Neuronal stem cell (in vitro differentiated cells): ENCODE measurements at regions not wholly inside any gene's neighbourhood (a gene's known extent, or its start where the extent isn't known, plus 50 kb on each side); places are given as distances from the start of the nearest gene placed in this dataset.
"Not testable (repeated sequence)": the region's sequence is repeated elsewhere in the genome, so short reads cannot be mapped to it uniquely, and the experiment has no call there.

ENCODE experiments used
- DNase-seq: peaks from one replicate; pipeline ENCODE4 v3.0.0-alpha.2; 2013; ENCODE audit warnings: low spot score
- H2AFZ ChIP-seq: one replicate; pipeline ENCODE4 v1.6.1; 2013; ENCODE audit warnings: mild to moderate bottlenecking, low read length, inconsistent platforms
- H2AK5ac ChIP-seq: 2 replicates; pipeline ENCODE4 v1.6.1; 2013; ENCODE audit warnings: low read depth, mild to moderate bottlenecking, inconsistent platforms, low read length, moderate library complexity, mixed read lengths
- H2BK120ac ChIP-seq: 2 replicates; pipeline ENCODE4 v1.6.1; 2013; ENCODE audit warnings: low read depth, mild to moderate bottlenecking, inconsistent platforms, low read length, moderate library complexity, mixed read lengths
- H2BK12ac ChIP-seq: one replicate; pipeline ENCODE4 v1.6.1; 2013; ENCODE audit warnings: low read length, inconsistent platforms
- H2BK15ac ChIP-seq: 2 replicates; pipeline ENCODE4 v1.6.1; 2013; ENCODE audit warnings: mild to moderate bottlenecking, low read length, inconsistent platforms, mixed read lengths
- H2BK5ac ChIP-seq: one replicate; pipeline ENCODE4 v1.6.1; 2013; ENCODE audit warnings: inconsistent platforms, mild to moderate bottlenecking, low read length, moderate library complexity
- H3K14ac ChIP-seq: one replicate; pipeline ENCODE4 v1.6.1; 2013; ENCODE audit warnings: low read length, inconsistent platforms
- H3K18ac ChIP-seq: 2 replicates; pipeline ENCODE4 v1.6.1; 2013; ENCODE audit warnings: low read length, inconsistent platforms
- H3K23ac ChIP-seq: 2 replicates; pipeline ENCODE4 v1.6.1; 2013; ENCODE audit warnings: low read depth, mild to moderate bottlenecking, mixed read lengths, low read length, inconsistent platforms; ENCODE audit not compliant: poor library complexity
- H3K27ac ChIP-seq: replicated peaks from 3 replicates; pipeline ENCODE4 v1.5.1; 2013; ENCODE audit warnings: low read length, inconsistent platforms
- H3K27me3 ChIP-seq, 3 experiments: 2 replicates each; pipeline ENCODE4 v1.6.1; 2013; ENCODE audit warnings: low read length in 3 of 3, mild to moderate bottlenecking in 2 of 3, inconsistent platforms in 1 of 3, low read depth in 1 of 3, mixed read lengths in 1 of 3, moderate library complexity in 1 of 3; ENCODE audit not compliant: control insufficient read depth in 3 of 3, insufficient read depth in 3 of 3
- H3K36me3 ChIP-seq, 2 donors: replicated peaks in 1 of 2; 2 replicates each; pipeline ENCODE4 v1.6.1; 2013; ENCODE audit warnings: low read length in 2 of 2; ENCODE audit not compliant: control insufficient read depth in 2 of 2, insufficient read depth in 2 of 2
- H3K4ac ChIP-seq: 2 replicates; pipeline ENCODE4 v1.6.1; 2013; ENCODE audit warnings: inconsistent platforms, mild to moderate bottlenecking, low read length, moderate library complexity
- H3K4me1 ChIP-seq, 2 donors: 1 replicate in 1 of 2; 2 replicates in 1 of 2; pipeline ENCODE4 v1.6.1; 2013; ENCODE audit warnings: low read length in 2 of 2, low read depth in 1 of 2; ENCODE audit not compliant: control insufficient read depth in 2 of 2, insufficient read depth in 1 of 2
- H3K4me2 ChIP-seq: one replicate; pipeline ENCODE4 v1.6.1; 2013; ENCODE audit warnings: mild to moderate bottlenecking, low read length, inconsistent platforms; ENCODE audit not compliant: insufficient read depth, poor library complexity, severe bottlenecking
- H3K4me3 ChIP-seq, 2 donors: 2 replicates each; pipeline ENCODE4 v1.5.1; 2013; ENCODE audit warnings: low read length in 2 of 2, mild to moderate bottlenecking in 2 of 2, inconsistent platforms in 1 of 2, moderate library complexity in 1 of 2
- H3K79me1 ChIP-seq: one replicate; pipeline ENCODE4 v1.6.1; 2013; ENCODE audit warnings: low read depth, mild to moderate bottlenecking, inconsistent platforms, low read length, moderate library complexity
- H3K9ac ChIP-seq: one replicate; pipeline ENCODE4 v1.6.1; 2013; ENCODE audit warnings: mild to moderate bottlenecking, low read depth, low read length, inconsistent platforms; ENCODE audit not compliant: poor library complexity
- H3K9me3 ChIP-seq, 2 donors: replicated peaks in 1 of 2; 2 replicates each; pipeline versions ENCODE3 to v1.6.1; 2013; ENCODE audit warnings: low read length in 2 of 2, mild to moderate bottlenecking in 2 of 2, inconsistent platforms in 1 of 2, low read depth in 1 of 2, mixed read lengths in 1 of 2, moderate library complexity in 1 of 2; ENCODE audit not compliant: control insufficient read depth in 2 of 2, insufficient read depth in 1 of 2
- H4K8ac ChIP-seq: one replicate; pipeline ENCODE4 v1.6.1; 2013; ENCODE audit warnings: low read depth, mild to moderate bottlenecking, inconsistent platforms, low read length, moderate library complexity
- H4K91ac ChIP-seq: one replicate; pipeline ENCODE4 v1.6.1; 2013; ENCODE audit warnings: low read length, low read depth, mild to moderate bottlenecking, inconsistent platforms; ENCODE audit not compliant: poor library complexity
- WGBS, 2 donors: extraction: QIAGEN DNeasy Blood & Tissue Kit; methylation state at CpG; one replicate each; pipeline ENCODE4 v1.1.7; 2013; ENCODE audit warnings: missing lambda C conversion rate in 2 of 2, mixed read lengths in 1 of 2; ENCODE audit not compliant: insufficient read length in 2 of 2, insufficient replicate concordance in 1 of 2; ENCODE audit errors: extremely low coverage in 2 of 2; 5-methylcytosine and 5-hydroxymethylcytosine counted together

DNA sequence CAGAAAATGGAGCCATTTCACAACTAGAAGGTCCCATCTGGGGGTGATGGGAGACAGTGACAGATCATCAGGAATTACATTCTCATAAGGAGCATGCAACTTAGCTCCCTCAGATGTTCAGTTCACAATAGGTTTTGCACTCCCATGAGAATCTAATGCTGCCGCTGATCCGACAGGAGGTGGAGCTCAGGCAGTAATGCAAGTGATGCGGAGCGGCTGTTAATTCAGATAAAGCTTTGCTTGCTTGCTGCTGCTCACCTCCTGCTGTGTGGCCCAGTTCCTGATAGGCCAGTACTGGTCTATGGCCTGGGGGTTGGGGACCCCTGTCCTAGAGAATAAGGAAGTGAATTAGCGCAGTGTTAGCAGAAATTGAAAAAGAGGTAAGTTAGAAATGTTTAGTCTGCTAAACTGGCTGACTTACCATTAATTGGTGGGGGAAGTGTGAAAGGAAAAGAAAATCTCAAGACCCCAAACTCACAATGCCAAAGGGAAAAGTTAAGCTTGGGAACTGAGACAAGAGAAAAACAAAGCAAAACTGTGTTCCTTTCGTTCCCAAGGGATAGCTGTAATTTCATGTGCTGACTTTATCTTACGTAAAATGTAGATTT lies 76.4 kb downstream of the LYZL2 start:
- no peak overlapping the region for H2AK5ac ChIP-seq
- peak; percentile 21 for DNase-seq
- WGBS, 2 donors = no CpG with 5 or more reads among the region's 7 CpGs
- no peak overlapping the region for H3K23ac ChIP-seq
- no peaks in the 10 kb centered on the region for H3K36me3 ChIP-seq
- H3K79me1 ChIP-seq = no peaks in the 10 kb centered on the region
- no peak overlapping the region for H3K18ac ChIP-seq
- no peak overlapping the region for H3K4ac ChIP-seq
- no peak overlapping the region for H3K9ac ChIP-seq
- no peak overlapping the region for H3K4me3 ChIP-seq
- no peak overlapping the region for H2BK12ac ChIP-seq
- H4K91ac ChIP-seq = no peak overlapping the region
- H3K9me3 ChIP-seq = no peaks in the 10 kb centered on the region
- H2AFZ ChIP-seq = peak overlapping the region; percentile 66
- H3K27ac ChIP-seq = peak overlapping the region; percentile 60
- no peak overlapping the region for H2BK5ac ChIP-seq
- peaks cover 0 to 2% (median 0%) of the 10 kb centered on the region in 3 experiments for H3K27me3 ChIP-seq
- no peak overlapping the region for H3K14ac ChIP-seq
- no peak overlapping the region for H3K4me2 ChIP-seq
- no peak overlapping the region for H4K8ac ChIP-seq
- no peak overlapping the region for H2BK120ac ChIP-seq
- H2BK15ac ChIP-seq = no peak overlapping the region
- H3K4me1 ChIP-seq = peaks cover 8 to 10% of the 10 kb centered on the region in 2 donors

DNA sequence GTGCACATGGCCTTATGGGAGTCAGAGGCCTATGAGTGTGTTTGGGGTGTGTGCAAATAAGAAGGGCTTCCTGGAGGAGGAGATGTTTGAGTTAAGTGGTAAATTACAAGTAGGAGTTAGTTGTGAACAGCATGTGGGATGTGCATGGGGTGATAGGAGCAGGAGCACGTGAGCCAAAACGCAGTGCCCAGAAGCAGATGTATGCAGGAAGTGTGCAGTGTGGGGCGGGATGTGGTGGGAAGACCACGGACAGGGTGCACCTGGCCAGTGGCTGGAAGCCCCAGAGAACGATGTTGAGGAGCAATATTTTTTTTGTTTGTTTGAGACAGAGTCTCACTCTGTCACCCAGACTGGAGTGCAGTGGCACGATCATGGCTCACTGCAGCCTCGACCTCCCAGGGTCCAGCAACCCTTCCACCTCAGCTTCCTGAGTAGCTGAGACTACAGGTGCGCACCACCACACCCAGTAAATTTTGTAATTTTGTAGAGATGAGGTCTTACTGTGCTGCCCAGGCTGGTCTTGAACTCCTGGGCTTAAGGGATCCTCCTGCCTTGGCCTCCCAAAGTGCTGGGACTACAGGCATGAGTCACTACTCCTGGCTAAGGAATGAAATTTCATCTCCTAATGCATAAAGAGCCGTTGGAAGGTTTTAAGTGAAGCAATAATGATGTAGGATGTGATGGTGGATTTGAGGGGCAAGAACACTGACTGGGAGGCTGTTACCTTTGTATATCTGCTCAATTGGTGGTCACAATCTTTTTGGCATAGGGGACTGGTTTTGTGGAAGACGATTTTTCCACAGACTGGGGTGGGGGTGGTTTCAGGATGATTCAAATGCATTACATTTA lies 78.4 kb downstream of the LYZL2 start:
- H2BK15ac ChIP-seq = no peak overlapping the region
- H3K27me3 ChIP-seq = peaks cover 0 to 2% (median 0%) of the 10 kb centered on the region in 3 experiments
- no peak overlapping the region for H3K27ac ChIP-seq
- H3K23ac ChIP-seq = no peak overlapping the region
- no peaks in the 10 kb centered on the region for H3K36me3 ChIP-seq
- no peaks in the 10 kb centered on the region for H3K9me3 ChIP-seq
- no peak overlapping the region for H2BK120ac ChIP-seq
- H4K91ac ChIP-seq = peak overlapping the region; percentile 11
- H3K14ac ChIP-seq = no peak overlapping the region
- WGBS, 2 donors = no CpG with 5 or more reads among the region's 10 CpGs
- H3K4ac ChIP-seq = no peak overlapping the region
- H2BK5ac ChIP-seq = no peak overlapping the region
- H3K18ac ChIP-seq = peak overlapping the region; percentile 61
- DNase-seq = no peak
- no peak overlapping the region for H2AFZ ChIP-seq
- peaks cover 8 to 10% of the 10 kb centered on the region in 2 donors for H3K4me1 ChIP-seq
- no peaks in the 10 kb centered on the region for H3K79me1 ChIP-seq
- H2AK5ac ChIP-seq = no peak overlapping the region
- no peak overlapping the region for H3K4me2 ChIP-seq
- no peak overlapping the region for H3K9ac ChIP-seq
- no peak overlapping the region for H3K4me3 ChIP-seq
- H2BK12ac ChIP-seq = no peak overlapping the region
- no peak overlapping the region for H4K8ac ChIP-seq

DNA sequence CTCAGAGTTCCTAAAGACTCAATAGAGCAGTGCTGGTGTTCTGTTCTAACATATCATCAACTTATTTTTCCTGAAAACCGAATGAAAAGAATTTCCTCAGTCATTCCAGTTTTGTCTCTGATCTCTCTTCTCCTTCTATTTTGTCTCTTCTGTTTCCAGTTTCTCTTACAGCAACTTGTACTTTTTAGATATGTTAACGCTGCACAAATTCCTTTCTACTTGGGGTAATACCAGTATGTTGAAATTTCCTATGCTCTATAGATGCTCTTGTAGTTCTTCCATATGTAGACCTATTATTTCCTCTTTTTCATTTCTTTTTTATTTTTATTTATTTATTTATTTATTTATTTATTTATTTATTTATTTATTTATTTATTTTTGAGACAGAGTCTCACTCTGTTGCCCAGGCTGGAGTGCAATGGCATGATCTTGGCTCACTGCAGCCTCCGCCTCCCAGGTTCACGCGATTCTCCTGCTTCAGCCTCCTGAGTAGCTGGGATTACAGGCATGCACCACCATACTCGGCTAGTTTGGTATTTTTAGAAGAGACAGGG lies 80.3 kb downstream of the LYZL2 start:
- not testable (repeated sequence) for H3K23ac ChIP-seq, H3K79me1 ChIP-seq, H4K91ac ChIP-seq, H3K9me3 ChIP-seq, H3K9ac ChIP-seq, H3K27me3 ChIP-seq, H3K18ac ChIP-seq, H2BK15ac ChIP-seq, H3K27ac ChIP-seq, H4K8ac ChIP-seq, H2BK12ac ChIP-seq, H2BK120ac ChIP-seq, H2AFZ ChIP-seq, H3K36me3 ChIP-seq, H3K4ac ChIP-seq, H3K4me3 ChIP-seq, H3K14ac ChIP-seq, H3K4me1 ChIP-seq, H2BK5ac ChIP-seq, H2AK5ac ChIP-seq, H3K4me2 ChIP-seq, DNase-seq
- WGBS, 2 donors = no CpG with 5 or more reads among the region's 6 CpGs

DNA sequence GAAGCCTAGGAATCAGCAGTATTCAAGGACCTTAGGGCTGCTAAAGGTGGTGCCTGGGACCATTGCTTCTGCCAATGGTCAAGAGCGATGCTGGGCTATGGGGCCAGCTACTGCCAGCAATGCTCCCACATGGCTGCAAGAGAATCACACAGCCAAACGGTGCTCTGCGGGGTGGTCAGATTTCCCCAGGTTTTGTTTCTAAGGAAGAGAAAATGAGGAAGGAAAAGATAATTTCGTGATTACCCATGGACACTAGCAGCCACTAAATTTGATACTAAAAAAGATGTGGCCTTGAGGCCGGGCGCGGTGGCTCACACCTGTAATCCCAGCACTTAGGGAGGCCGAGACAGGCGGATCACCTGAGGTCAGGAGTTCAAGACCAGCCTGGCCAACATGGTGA lies 83.0 kb downstream of the LYZL2 start:
- Histone ChIP-seq H3K79me1 (no peaks in the 10 kb centered on the region), H2BK15ac (no peak overlapping the region), H3K27me3 (no peaks in the 10 kb centered on the region), H2BK120ac (no peak overlapping the region), H3K18ac (no peak overlapping the region), H3K23ac (no peak overlapping the region), H3K9ac (no peak overlapping the region), H2BK5ac (no peak overlapping the region), H2AK5ac (no peak overlapping the region), H2AFZ (no peak overlapping the region), H3K27ac (no peak overlapping the region), H3K4ac (no peak overlapping the region), H2BK12ac (no peak overlapping the region), H3K4me2 (no peak overlapping the region), H3K9me3 (no peaks in the 10 kb centered on the region), H4K8ac (no peak overlapping the region), H3K14ac (no peak overlapping the region), H4K91ac (no peak overlapping the region), H3K4me1 (no peaks in the 10 kb centered on the region), H3K4me3 (no peak overlapping the region), H3K36me3 (no peaks in the 10 kb centered on the region)
- DNase-seq = no peak
- WGBS, 2 donors = no CpG with 5 or more reads among the region's 9 CpGs
